CD4-positive, alpha-beta T cell treated with Interleukin-2 at 100 ng/mL for 4 hours (primary cell): ENCODE measurements at regions not wholly inside any gene's neighbourhood (a gene's known extent, or its start where the extent isn't known, plus 50 kb on each side); places are given as distances from the start of the nearest gene placed in this dataset.

ENCODE experiments used
- DNase-seq: peaks from one replicate; pipeline ENCODE4 v3.0.0-alpha.2; 2020; ENCODE audit warnings: low spot score

- no peak for DNase-seq
Measured at GRCh38 chr13:50682002-50682401, 161.5 kb downstream of the DLEU7 start.

GRCh38 chr13:50682966-50683365, 160.5 kb downstream of the DLEU7 start:
- no peak for DNase-seq

- DNase-seq, result no peak
Measured at GRCh38 chr13:50684366-50684765, 159.1 kb downstream of the DLEU7 start.

- DNase-seq, result no peak
Measured at GRCh38 chr13:50685491-50685890, 158.0 kb downstream of the DLEU7 start.

GRCh38 chr13:50685956-50686355, 157.5 kb downstream of the DLEU7 start:
- no peak for DNase-seq

- DNase-seq, result peak; percentile 6
Measured at GRCh38 chr13:50686551-50686950, 156.9 kb downstream of the DLEU7 start.

- DNase-seq, result no peak
Measured at GRCh38 chr13:50687545-50687944, 155.9 kb downstream of the DLEU7 start.

GRCh38 chr13:50690006-50690405, 153.5 kb downstream of the DLEU7 start:
- DNase-seq, result no peak

- no peak for DNase-seq
Measured at GRCh38 chr13:50691176-50691680, 152.3 kb downstream of the DLEU7 start.

- DNase-seq, result no peak
Measured at GRCh38 chr13:50691681-50692263, 151.7 kb downstream of the DLEU7 start.

- no peak for DNase-seq
Measured at GRCh38 chr13:50692396-50692915, 151.0 kb downstream of the DLEU7 start.

GRCh38 chr13:50693727-50694126, 149.8 kb downstream of the DLEU7 start:
- DNase-seq, result no peak

- DNase-seq, result no peak
Measured at GRCh38 chr13:50697746-50698539, 145.5 kb downstream of the DLEU7 start.

GRCh38 chr13:50699874-50700663, 143.4 kb downstream of the DLEU7 start:
- no peak for DNase-seq

- DNase-seq, result no peak
Measured at GRCh38 chr13:50700664-50701305, 142.7 kb downstream of the DLEU7 start.

- no peak for DNase-seq
Measured at GRCh38 chr13:50701469-50701868, 142.0 kb downstream of the DLEU7 start.

- DNase-seq, result no peak
Measured at GRCh38 chr13:50706505-50706904, 137.0 kb downstream of the DLEU7 start.

GRCh38 chr13:50707628-50708027, 135.9 kb downstream of the DLEU7 start:
- DNase-seq, result no peak

GRCh38 chr13:50708461-50708860, 135.0 kb downstream of the DLEU7 start:
- no peak for DNase-seq

- no peak for DNase-seq
Measured at GRCh38 chr13:50709058-50709457, 134.4 kb downstream of the DLEU7 start.

GRCh38 chr13:50711131-50711815, 132.2 kb downstream of the DLEU7 start:
- no peak for DNase-seq
